ENCODE measurements at regions not wholly inside any gene's neighbourhood (a gene's known extent, or its start where the extent isn't known, plus 50 kb on each side); places are given as distances from the start of the nearest gene placed in this dataset.
A peak's percentile ranks its signal among the peaks of the same experiment; 100 is the strongest.

- TF ChIP-seq TAF1 (IDR thresholded peaks at IDR 0.05; ENCODE audit: borderline replicate concordance, insufficient read depth, low read length) (no peak), FOXP2 (optimal IDR thresholded peaks at IDR 0.05; ENCODE audit: borderline replicate concordance, extremely low read depth, extremely low read length, insufficient read depth) (no peak), POLR2AphosphoS5 (IDR thresholded peaks at IDR 0.05; ENCODE audit: low read depth, low read length) (no peak), REST (IDR thresholded peaks at IDR 0.05; ENCODE audit: insufficient read depth in 1 of 2, low read depth in 2 of 2, low read length in 2 of 2) (no peak), SIN3A (IDR thresholded peaks at IDR 0.05; ENCODE audit: borderline replicate concordance, insufficient read depth, low read length) (no peak)
Observed at GRCh38 chr10:3468919-3469638, 296.5 kb upstream of the PITRM1 start.

GRCh38 chr10:3467052-3467951 lies 294.7 kb upstream of the PITRM1 start:
- TF ChIP-seq REST (IDR thresholded peaks at IDR 0.05; ENCODE audit: insufficient read depth in 1 of 2, low read depth in 2 of 2, low read length in 2 of 2) (no peak), TAF1 (IDR thresholded peaks at IDR 0.05; ENCODE audit: borderline replicate concordance, insufficient read depth, low read length) (no peak), FOXP2 (optimal IDR thresholded peaks at IDR 0.05; ENCODE audit: borderline replicate concordance, extremely low read depth, extremely low read length, insufficient read depth) (peak; percentile 99), POLR2AphosphoS5 (IDR thresholded peaks at IDR 0.05; ENCODE audit: low read depth, low read length) (no peak), SIN3A (IDR thresholded peaks at IDR 0.05; ENCODE audit: borderline replicate concordance, insufficient read depth, low read length) (peak; percentile 91)

- TF ChIP-seq POLR2AphosphoS5 (IDR thresholded peaks at IDR 0.05; ENCODE audit: low read depth, low read length), result peak; percentile 37; the same call in 1 of the 2 replicates
- TF ChIP-seq TAF1 (IDR thresholded peaks at IDR 0.05; ENCODE audit: borderline replicate concordance, insufficient read depth, low read length), result no peak
- TF ChIP-seq REST (IDR thresholded peaks at IDR 0.05; ENCODE audit: insufficient read depth in 1 of 2, low read depth in 2 of 2, low read length in 2 of 2), result no peak
- no peak for TF ChIP-seq FOXP2 (optimal IDR thresholded peaks at IDR 0.05; ENCODE audit: borderline replicate concordance, extremely low read depth, extremely low read length, insufficient read depth)
- no peak for TF ChIP-seq SIN3A (IDR thresholded peaks at IDR 0.05; ENCODE audit: borderline replicate concordance, insufficient read depth, low read length)
Observed at GRCh38 chr10:3465406-3465891, 292.9 kb upstream of the PITRM1 start.

- TF ChIP-seq FOXP2 (optimal IDR thresholded peaks at IDR 0.05; ENCODE audit: borderline replicate concordance, extremely low read depth, extremely low read length, insufficient read depth) (no peak), TAF1 (IDR thresholded peaks at IDR 0.05; ENCODE audit: borderline replicate concordance, insufficient read depth, low read length) (0 out of 2 replicates have a peak, but pooled peaks have one; percentile 7)
Observed at GRCh38 chr10:3464760-3465405, 292.3 kb upstream of the PITRM1 start.
